Type B pancreatic cell (in vitro differentiated cells): ENCODE measurements at regions not wholly inside any gene's neighbourhood (a gene's known extent, or its start where the extent isn't known, plus 50 kb on each side); places are given as distances from the start of the nearest gene placed in this dataset.

Experiments
- DNase-seq: peaks from one replicate; pipeline ENCODE4 v3.0.0; 2021; ENCODE audit warnings: mixed read lengths; ENCODE audit not compliant: unreplicated experiment; ENCODE audit errors: extremely low spot score
- H3K27ac Mint-ChIP-seq: 2 replicates; pipeline ENCODE4 v1.8.0; 2021; ENCODE audit warnings: mild to moderate bottlenecking, mixed read lengths
- H3K27me3 Mint-ChIP-seq: 2 replicates; pipeline ENCODE4 v1.8.0; 2021; ENCODE audit warnings: mixed read lengths
- H3K36me3 Mint-ChIP-seq: 2 replicates; pipeline ENCODE4 v1.8.0; 2021; ENCODE audit warnings: mixed read lengths
- H3K4me1 Mint-ChIP-seq: one replicate; pipeline ENCODE4 v1.8.0; 2021; ENCODE audit warnings: mixed read lengths; ENCODE audit not compliant: unreplicated experiment
- H3K4me3 Mint-ChIP-seq: 2 replicates; pipeline ENCODE4 v1.8.0; 2021; ENCODE audit warnings: mild to moderate bottlenecking, mixed read lengths
- H3K9me3 Mint-ChIP-seq: 2 replicates; pipeline ENCODE4 v1.8.0; 2021; ENCODE audit warnings: mixed read lengths
- TF ChIP-seq, protein P1 (sequence below): fragments of 200-600 bp; sonication (generic); conservative IDR thresholded peaks from 2 replicates; pipeline ENCODE4 v1.5.0; 2021; ENCODE audit warnings: antibody characterized with exemption, mild to moderate bottlenecking

DNA sequence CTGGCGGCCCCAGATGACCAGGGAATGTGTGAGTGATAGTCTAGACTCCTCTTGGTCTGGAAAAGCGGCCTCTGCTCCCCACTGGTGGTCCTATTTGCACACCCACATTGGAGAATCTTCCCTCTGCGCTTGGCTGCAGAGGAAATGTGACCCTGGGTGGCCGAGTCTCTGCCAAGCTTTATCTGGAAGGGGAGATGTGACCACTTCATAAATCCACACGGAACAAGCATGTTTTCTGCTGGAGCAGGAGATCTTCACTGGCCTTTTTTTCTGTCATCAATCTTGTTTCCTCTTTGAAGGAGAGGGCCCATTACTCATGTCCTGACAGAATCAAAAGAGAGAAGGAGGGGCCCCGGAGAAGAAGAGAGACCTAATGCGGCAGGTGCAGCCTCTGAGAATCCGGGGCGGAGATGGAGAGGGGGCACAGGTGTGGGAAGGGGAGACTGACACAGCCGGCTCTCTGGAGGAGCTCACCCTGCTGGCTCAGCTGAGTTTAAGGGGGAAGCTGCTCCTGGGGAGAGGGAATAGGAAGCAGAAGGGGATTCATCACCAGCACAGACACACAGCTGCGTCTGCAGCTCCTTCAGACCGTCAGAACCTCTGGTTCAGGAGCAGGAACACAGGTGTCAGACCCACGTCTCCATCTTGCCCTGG, 116.3 kb downstream of the SOX9 start:
- Mint-ChIP-seq H3K27ac (no peak overlapping the region), H3K4me1 (peaks cover 48% of the 10 kb centered on the region), H3K9me3 (peaks cover 10% of the 10 kb centered on the region), H3K27me3 (peaks cover 12% of the 10 kb centered on the region), H3K4me3 (peak overlapping the region; percentile 24), H3K36me3 (no peaks in the 10 kb centered on the region)
- TF ChIP-seq, protein P1, sequence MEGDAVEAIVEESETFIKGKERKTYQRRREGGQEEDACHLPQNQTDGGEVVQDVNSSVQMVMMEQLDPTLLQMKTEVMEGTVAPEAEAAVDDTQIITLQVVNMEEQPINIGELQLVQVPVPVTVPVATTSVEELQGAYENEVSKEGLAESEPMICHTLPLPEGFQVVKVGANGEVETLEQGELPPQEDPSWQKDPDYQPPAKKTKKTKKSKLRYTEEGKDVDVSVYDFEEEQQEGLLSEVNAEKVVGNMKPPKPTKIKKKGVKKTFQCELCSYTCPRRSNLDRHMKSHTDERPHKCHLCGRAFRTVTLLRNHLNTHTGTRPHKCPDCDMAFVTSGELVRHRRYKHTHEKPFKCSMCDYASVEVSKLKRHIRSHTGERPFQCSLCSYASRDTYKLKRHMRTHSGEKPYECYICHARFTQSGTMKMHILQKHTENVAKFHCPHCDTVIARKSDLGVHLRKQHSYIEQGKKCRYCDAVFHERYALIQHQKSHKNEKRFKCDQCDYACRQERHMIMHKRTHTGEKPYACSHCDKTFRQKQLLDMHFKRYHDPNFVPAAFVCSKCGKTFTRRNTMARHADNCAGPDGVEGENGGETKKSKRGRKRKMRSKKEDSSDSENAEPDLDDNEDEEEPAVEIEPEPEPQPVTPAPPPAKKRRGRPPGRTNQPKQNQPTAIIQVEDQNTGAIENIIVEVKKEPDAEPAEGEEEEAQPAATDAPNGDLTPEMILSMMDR, result no peak
- DNase-seq, result no peak

- H3K4me3 Mint-ChIP-seq, result no peak overlapping the region
- H3K27me3 Mint-ChIP-seq, result peaks cover 15% of the 10 kb centered on the region
- H3K4me1 Mint-ChIP-seq, result peaks cover 48% of the 10 kb centered on the region
- TF ChIP-seq, protein P1, result no peak
- H3K9me3 Mint-ChIP-seq, result peaks cover 10% of the 10 kb centered on the region
- no peaks in the 10 kb centered on the region for H3K36me3 Mint-ChIP-seq
- no peak overlapping the region for H3K27ac Mint-ChIP-seq
- DNase-seq, result no peak
Observed at GRCh38 chr17:72238157-72238673, 117.4 kb downstream of the SOX9 start.

DNA sequence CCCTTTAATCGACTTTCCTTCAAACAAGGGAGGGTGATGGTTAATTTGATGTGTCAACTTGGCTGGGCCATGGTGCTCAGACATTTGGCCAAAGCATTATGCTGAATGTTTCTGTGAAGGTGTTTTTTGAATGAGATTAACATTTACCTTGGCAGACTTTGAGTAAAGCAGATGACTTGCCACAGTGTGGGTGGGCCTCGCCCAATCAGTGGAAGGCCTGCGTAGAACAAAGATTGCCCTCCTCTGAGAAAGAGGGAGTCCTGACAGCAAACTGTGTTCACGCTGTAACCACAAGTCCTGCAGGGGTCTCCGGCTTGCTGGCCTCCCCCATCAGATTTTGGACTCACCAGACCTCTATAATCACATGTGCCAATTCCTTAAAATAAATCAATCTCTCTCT, 118.7 kb downstream of the SOX9 start:
- Mint-ChIP-seq H3K27ac (no peak overlapping the region), H3K4me3 (no peak overlapping the region), H3K4me1 (peaks cover 38% of the 10 kb centered on the region), H3K36me3 (no peaks in the 10 kb centered on the region), H3K9me3 (peaks cover 14% of the 10 kb centered on the region), H3K27me3 (peaks cover 15% of the 10 kb centered on the region)
- DNase-seq, result no peak
- TF ChIP-seq, protein P1, result no peak

DNA sequence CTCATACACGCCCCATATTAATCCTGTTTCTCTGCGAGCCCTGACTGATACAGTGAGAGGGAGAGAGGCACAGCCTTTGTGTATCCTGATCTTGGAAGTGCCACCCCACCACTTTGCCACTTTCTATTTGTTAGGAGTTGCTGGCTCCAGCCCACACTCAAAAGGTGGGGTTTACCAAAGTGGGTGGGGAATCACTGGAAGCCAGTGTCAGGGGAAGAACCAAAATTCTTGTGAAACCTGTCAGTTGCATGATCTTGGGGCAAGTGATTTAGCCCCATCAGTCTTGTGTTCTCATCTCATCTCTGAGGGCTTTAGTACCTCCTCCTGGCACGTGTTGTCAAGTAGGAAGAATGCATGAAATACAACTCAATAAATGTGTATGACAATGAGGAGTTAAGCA, 119.5 kb downstream of the SOX9 start:
- TF ChIP-seq, protein P1, result no peak
- peaks cover 30% of the 10 kb centered on the region for H3K4me1 Mint-ChIP-seq
- no peak overlapping the region for H3K27ac Mint-ChIP-seq
- H3K4me3 Mint-ChIP-seq, result no peak overlapping the region
- H3K27me3 Mint-ChIP-seq, result peaks cover 15% of the 10 kb centered on the region
- DNase-seq, result no peak
- peaks cover 16% of the 10 kb centered on the region for H3K9me3 Mint-ChIP-seq
- no peaks in the 10 kb centered on the region for H3K36me3 Mint-ChIP-seq

DNA sequence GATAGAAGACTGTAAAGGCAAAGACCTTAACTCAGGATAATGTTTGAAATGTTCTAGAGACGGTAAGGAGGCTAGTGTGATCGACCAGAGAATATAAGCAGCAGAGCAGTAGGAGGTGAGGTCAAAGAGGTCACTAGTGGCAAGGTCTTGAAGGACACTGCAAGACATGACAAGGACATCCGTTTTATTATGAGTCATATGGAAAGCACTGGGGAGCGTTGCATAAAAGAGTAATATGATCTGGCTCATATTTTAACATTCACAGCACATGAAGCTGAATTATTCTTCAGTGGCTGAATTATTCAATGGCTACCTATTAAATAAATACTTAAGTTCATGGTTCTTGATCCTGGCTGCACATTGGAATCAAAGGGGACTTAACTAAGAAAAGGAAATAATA, 123.7 kb downstream of the SOX9 start:
- Mint-ChIP-seq H3K9me3 (peaks cover 12% of the 10 kb centered on the region), H3K4me1 (no peaks in the 10 kb centered on the region), H3K4me3 (no peak overlapping the region), H3K36me3 (peaks cover 4% of the 10 kb centered on the region), H3K27me3 (peaks cover 14% of the 10 kb centered on the region), H3K27ac (no peak overlapping the region)
- TF ChIP-seq, protein P1, result no peak
- no peak for DNase-seq
